Stimulated activated CD4-positive, alpha-beta T cell treated with anti-CD3 and anti-CD28 coated beads, Interleukin-15, amount 100 ng/mL, for 1 hour (primary cell): ENCODE measurements at regions not wholly inside any gene's neighbourhood (a gene's known extent, or its start where the extent isn't known, plus 50 kb on each side); places are given as distances from the start of the nearest gene placed in this dataset.

Source experiments
- DNase-seq, 2 donors: peaks; one replicate each; pipeline ENCODE4 v3.0.0-alpha.2; 2020; ENCODE audit warnings: low read depth in 1 of 2, low spot score in 1 of 2

- no peak for DNase-seq
These were observed 576.3 kb downstream of the BRD1 start for GRCh38 chr22:49251371-49251770.

DNA sequence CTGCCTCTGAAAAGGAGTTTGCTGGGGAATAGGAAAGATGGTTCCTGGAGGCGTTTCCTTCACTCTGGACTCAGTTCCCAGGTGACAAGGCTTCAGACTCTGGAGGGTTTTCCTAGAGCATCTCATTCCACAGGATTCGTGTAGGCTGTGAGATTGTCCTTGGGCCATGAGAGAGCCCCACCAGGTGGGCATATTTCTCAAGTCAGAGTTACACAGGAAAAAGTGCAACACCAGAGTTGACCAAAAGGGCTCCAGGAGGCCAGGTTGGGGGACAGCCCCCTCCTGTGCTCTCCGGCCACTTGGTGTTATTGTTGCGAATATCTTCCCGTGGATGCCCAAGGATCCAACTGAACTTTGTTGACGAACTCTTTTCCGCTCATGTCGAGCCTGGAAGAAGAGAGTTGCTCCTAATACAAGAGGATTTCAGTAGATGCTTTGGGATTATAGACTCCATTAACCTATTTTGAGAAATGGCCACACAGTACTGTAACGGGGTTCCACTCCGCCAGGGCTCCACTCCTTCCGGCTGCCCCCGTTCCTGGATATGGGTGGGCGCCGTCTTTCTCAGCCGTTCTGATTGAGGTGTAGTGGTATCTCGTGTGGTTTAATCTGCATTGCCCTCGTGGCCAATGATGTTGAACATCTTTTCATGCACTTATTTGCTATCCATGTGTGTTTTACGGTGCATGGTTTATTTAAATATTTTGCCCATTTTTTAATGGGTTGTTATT, 580.3 kb downstream of the BRD1 start:
- DNase-seq: no peak

DNA sequence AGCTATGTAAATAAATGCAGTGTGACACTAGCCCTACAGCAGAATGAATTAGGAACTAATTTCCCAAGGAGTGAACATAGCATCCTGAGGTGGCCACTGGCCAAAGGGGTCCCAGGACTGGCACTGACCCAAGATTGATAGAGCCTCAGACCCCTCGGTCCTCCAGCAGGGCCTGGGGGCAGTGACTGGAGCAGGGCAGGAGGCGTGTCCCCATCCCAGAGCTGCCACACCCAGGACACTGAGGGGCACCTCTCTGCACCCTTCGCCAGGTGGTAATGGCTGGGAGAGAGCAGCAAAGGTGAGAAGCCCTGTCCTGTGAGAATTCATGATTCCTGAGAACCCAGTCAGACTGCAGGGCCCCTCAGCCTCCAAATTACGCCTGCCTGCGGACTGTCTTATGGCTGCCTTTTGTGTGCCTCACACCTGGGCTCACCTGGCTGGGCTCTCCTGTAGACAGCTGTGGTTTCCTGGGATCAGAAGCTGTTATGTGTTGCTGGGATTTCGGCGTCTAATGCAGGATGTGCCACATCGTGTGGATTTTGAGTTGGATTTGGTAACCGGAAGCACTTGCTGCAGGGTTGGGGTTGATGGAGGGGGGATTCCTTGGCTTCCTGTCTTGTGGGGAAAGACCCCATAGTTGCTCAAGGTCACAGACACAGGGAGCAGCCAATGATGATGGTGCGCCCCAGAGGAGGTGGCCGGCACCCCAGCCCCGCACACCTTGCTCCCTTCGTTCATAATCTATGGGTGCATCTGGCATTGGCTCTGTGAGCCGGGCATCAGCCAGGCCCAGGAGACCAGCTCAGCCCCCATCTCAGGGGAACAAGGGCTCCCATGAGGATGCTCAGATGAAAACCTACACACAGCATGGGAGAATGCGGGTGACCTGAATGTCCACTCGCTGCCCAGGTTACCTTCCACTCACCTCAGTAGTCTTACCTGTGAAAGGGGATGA, 582.9 kb downstream of the BRD1 start:
- DNase-seq: no peak

DNA sequence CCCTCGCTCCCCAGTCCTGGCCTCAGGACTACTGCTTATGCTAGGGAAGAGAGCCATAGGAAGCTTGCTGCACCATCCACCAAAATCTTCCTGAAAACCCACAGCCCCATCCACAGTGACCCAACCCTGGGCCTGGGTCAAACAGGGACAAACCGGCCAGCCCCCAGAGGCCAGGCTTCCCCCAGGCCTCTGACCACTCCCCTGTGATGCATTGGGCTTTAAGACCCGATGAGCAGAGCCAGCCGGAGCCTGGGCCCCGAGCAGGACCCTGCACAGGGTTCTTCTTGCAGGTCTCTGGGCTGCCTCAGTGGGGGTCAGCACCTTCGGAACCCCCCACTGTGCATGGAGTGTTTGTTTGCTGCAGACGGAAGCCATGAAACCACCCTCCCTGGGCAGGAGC, 583.7 kb downstream of the BRD1 start:
- no peak for DNase-seq

DNA sequence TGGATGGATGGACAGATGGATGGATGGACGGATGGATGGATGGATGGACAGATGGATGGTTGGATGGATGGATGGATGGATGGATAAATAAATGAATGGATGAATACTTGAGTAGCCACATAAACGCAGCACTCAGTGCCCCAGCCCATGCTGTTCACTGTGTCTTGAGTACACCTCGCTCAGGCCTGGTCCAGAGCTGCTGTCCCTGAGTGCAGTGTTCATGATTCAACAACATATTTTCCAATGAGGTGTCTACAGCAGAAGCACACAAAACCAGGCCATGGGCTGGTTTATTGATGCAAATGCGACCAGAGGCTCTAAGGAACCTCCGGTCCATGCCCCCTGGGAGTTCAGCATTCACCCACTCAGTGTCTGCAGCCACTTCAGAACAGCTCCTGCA, 584.3 kb downstream of the BRD1 start:
- no peak for DNase-seq

GRCh38 chr22:49242480-49242879, 585.2 kb downstream of the BRD1 start:
- no peak for DNase-seq

DNA sequence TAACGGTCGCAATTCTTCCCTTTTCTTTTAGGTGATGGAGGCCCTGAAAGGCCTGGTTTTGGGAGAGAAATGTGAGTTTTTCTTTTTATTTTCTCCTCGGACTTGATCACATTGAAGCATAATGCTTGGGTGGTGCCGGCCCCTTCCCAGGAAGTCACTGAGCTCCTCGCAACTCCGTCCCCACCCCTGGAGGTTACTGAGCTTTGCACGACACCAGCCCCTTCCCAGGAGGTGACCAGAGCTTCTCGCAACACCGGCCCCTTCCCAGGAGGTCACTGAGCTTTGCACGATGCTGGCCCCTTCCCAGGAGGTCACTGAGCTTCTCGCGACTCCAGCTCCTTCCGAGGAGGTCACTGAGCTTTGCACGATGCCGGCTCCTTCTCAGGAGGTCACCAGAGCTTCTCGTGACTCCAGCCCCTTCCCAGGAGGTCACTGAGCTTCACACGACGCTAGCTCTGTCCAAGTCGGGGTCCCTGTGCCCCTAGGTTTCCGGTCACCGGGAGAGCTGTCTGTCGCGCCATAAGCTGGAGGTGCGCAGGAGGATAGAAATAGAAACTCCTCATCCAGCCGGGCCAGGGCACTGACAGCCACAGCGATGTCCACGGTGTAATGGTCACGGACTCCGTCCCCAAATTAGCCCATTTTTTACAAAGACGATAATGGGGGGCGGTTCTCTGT, 586.4 kb downstream of the BRD1 start:
- DNase-seq: no peak

DNA sequence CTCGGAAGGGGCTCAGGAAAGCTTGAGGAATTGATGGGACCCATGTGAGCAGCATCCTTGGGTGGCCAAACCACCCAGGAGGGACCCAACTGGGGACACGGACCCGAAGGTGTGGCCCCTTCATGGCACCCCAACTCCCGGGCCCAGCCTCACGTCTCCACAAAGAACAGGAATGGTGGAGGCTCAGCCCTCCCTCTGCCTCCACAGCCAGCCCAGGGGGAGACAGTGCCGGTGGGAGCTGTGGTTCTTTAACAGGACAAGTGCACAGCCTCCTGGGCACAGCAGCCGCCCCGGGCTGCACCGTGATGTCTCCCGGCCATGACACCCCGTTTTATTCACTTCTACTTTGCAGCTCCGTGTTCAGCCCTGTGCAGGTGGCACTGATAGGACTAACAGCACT, 587.2 kb downstream of the BRD1 start:
- no peak for DNase-seq

- DNase-seq: no peak
These were observed 587.7 kb downstream of the BRD1 start for GRCh38 chr22:49240016-49240380.

GRCh38 chr22:49239264-49240015, 588.2 kb downstream of the BRD1 start:
- DNase-seq: no peak

- DNase-seq: no peak
These were observed 589.2 kb downstream of the BRD1 start for GRCh38 chr22:49238181-49239141.

DNA sequence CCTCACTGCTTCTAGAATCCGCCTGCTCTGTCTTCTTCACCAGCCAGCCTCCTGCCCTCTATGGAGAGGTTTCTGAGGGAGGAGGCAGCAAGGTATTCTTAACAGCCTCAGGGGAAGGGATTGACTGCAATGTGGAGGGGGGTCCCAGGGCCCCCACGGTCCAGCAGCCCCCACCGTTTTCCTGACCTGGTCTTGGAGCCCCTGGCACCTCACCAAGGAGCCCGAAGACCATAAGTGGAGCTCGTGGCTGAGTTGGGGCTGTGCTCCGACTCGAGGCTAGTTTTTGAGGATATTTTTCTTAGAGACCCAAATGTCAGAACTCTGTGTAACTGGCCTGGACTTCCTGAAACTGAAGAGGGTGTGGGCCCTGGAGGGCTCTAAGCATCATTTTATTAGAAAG, 590.0 kb downstream of the BRD1 start:
- no peak for DNase-seq

DNA sequence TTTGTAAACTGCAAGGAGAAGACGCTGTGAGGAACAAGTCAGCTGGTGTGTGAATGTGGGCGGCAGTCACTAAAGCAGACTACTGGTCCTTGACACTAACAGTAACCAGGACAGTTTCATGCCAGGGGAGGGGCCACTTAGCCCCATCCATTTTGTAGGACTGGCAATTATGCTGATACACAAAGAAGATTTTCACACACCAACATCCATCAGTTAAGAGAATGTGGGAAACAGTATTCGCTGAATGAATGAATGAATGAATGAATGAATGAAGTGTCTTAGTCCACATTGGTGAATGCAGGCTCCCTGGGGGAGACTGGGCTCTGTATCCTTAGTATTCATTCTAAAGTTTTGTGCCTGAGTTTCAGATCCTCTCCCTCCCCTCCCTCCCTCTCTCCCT, 590.4 kb downstream of the BRD1 start:
- no peak for DNase-seq

GRCh38 chr22:49236541-49237075, 591.1 kb downstream of the BRD1 start:
- no peak for DNase-seq

DNA sequence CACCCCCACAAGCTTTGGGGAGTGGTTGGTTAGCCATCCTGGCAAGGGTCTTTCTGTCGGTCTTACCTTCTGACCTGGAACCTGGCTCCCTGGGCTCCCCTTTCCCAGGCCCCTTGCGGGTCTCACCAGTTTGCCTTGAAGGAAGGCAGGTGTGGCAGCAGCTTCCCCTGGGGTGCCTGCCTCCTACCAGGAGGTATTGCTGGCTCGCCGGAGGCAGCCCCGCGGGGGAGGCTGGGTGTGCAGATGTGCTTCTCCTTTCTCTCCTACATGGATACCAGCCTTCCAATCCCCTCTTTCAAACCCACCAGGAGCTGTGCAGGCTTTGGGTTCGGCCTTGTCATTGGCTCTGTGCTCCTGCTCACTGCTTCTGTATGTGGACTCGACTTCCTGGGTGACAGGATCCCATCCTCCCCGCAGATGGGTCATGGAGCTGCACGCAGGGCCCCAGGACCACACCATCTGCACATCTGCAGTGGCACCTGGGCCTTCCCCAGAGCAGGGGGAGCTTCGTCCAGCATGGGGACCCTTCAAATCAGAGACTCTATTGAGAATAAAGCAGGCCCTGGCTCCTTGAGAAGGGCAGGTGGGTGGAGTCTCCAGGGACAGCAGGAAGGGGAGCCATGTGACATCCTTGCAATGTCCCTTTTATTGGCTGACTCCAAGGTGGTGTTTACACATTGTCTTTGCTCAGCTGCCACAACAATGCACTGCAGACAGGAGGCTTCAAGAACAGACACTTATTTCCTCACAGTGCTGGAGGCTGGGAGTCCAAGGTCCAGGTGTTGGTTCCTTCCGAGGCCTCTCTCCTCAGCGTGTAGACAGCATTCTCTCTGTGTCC, 592.0 kb downstream of the BRD1 start:
- no peak for DNase-seq

GRCh38 chr22:49234459-49234858, 593.2 kb downstream of the BRD1 start:
- DNase-seq: no peak

DNA sequence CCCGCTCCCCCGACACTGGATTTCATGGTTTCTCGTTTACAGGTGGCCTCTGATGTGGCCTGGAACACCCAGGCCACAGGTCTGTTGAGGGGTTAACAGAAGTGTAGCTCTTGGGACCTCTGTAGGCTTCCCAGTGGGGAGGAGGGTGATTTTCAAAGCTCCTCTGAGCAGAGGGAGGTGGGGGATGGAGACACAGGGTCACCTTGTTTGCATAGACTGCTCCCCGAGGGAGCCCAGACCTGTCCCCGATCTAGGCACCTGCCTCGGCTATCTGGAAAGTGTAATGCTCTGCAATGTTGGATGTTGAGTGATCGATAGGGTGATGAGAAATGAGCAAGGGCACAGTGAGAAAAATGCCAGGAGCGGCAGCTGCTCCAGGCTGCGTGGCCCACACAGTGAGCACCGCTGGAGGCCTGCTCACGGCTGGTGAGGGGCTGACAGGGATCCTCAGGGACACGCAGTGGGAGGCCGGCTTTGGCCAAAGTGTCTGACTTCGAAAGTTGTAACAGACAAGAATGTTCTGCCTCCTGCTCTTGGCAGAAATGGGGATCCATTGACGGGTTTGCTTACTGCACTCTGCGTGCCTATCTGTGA, 594.1 kb downstream of the BRD1 start:
- no peak for DNase-seq

DNA sequence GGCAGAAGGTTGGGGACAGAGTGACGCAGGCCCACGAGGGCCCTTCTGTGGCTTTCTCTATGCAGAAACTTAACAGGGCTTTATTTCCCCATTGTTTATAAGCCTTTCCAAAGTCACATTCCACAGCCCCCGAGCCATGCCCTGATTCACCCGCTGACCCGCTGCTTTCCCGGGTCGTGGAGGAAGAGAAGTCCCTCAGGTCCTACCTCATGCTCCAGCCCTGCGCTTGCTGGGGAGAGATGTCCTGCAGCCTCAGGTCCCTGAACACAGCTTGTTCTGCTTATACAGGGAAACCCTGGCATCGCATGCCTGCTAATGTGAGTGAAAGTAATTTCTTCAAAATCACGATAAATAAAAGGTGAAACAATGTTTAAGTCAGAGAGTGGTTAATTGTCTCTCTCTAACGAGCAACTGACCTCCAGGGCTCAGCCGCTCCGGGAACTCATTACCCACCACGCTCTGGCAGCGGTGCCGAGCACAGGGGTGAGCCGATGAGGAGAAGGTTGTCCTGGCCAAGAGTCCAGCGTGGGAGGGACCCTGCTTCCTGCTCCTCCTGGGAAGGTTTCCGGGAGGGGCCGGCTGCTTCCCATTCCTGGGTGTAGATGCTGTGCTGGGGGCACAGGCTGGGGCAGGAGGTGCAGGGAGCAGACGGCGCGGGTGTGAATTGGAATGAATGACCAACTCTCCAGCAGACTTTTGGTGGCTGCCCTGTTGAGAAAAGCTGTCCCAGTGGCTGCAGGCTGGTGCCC, 595.2 kb downstream of the BRD1 start:
- no peak for DNase-seq
